LHCN-M2 (cell line): ENCODE measurements at regions not wholly inside any gene's neighbourhood (a gene's known extent, or its start where the extent isn't known, plus 50 kb on each side); places are given as distances from the start of the nearest gene placed in this dataset.
"Not testable (repeated sequence)": the region's sequence is repeated elsewhere in the genome, so short reads cannot be mapped to it uniquely, and the experiment has no call there.

Experiments used
- DNase-seq: peaks from one replicate; pipeline ENCODE4 v3.0.0-alpha.2; 2012; ENCODE audit warnings: low read depth

GRCh38 chr4:53959343-53960120, 104.9 kb downstream of the CHIC2 start:
- no peak for DNase-seq

GRCh38 chr4:53956454-53956853, 108.0 kb downstream of the CHIC2 start:
- no peak for DNase-seq

DNA sequence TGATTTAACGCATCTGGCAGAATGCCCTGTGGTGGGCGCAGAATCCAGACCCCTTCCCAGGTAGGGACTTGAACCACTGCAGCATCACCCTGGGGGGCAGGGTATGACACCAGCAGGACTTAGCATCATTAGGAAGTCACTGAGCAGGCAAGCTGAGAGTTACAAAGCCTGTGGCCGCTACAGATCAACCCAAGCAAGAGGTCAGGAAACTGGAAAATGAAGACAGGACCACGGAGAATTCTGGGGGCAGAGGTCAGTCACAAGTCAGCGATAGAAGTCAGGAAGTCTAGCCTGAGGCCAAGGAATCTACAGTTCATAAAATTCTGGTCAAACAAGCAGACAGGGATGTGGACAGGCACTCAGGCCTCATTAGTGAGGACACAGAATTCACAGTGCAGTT, 108.4 kb downstream of the CHIC2 start:
- DNase-seq = no peak

DNA sequence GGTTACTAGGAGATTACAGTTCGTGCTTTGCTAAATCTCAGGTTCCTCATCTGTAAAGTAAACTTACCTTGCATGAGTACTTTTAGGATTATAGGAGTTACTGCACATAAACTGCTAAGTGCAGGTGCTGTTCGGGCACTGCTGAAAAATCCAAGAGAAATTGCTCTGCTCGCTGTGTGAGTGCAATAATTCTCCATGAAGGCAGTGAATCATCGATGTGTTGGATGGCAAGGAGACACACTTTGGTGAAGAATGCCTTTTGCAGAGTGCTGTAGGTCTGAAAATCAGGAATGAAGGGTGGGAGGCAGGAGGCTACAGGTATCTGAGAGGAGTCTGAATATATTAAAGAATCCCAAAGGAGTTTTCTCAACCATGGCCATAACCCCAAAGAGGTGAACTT, 113.0 kb downstream of the CHIC2 start:
- no peak for DNase-seq

DNA sequence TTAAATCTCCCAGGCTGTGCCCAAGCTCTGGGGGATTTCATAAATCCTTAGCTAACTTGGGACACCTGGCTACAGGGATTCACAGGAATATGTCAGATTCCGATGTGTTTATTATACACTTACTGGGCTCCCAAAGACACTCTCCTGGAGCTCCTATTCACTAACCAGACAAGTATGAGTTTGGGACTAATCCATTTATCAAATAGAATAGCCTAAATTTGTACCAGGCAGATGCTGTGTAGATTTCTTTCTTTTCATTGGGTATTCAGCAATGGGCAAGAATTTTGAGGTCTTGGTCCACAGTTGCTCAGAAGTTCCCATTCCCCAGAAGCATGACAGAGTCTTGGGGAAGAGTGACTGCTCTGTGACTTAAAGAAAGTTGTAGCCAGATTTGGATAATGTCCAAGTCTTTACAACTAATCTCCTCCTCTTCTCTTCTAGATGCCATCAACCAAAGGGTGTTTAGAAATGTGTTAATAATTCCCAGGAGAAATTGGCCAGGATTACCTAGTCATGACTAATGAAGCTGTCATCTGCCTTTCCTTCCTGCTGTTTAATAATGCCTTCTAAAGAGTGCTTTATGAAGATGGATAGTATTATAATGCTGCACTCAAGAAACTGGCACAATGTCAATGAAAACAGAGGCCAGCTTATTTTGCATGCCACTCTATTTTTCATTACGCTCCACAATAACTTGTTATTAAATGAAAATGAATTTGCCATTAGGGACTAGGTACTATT, 120.9 kb downstream of the CHIC2 start:
- peak; percentile 94 for DNase-seq

- no peak for DNase-seq
Measured at GRCh38 chr4:53942712-53943111, 121.7 kb downstream of the CHIC2 start.

DNA sequence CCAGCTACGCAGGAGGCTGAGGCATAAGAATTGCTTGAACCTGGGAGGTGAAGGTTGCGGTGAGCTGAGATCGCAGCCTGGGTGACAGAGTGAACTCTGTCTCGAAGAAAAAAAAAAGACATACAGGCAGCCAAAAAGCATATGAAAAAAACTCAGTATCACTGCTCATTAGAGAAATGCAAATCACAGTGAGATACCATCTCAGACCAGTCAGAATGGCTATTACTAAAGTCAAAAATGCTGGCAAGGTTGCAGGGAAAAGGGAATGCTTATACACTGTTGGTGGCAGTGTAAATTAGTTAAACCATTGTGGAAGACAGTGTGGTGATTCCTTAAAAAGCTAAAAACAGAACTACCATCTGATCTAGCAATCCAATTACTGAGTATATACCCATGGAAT, 123.1 kb downstream of the CHIC2 start:
- DNase-seq = no peak

DNA sequence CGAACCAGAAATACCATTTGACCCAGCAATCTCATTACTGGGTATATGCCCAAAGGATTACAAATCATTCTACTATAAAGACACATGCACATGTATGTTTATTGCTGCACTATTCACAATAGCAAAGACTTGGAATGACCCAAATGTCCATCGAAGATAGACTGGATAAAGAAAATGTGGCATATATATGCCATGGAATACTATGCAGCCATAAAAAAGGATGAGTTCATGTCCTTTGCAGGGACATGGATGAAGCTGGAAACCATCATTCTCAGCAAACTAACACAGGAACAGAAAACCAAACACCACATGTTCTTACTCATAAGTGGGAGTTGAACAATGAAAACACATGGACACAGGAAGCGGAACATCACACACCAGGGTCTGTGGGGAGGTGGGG, 124.5 kb downstream of the CHIC2 start:
- DNase-seq = not testable (repeated sequence)

GRCh38 chr4:53937918-53938317, 126.5 kb downstream of the CHIC2 start:
- DNase-seq = no peak

- no peak for DNase-seq
Measured at GRCh38 chr4:53937327-53937726, 127.1 kb downstream of the CHIC2 start.

DNA sequence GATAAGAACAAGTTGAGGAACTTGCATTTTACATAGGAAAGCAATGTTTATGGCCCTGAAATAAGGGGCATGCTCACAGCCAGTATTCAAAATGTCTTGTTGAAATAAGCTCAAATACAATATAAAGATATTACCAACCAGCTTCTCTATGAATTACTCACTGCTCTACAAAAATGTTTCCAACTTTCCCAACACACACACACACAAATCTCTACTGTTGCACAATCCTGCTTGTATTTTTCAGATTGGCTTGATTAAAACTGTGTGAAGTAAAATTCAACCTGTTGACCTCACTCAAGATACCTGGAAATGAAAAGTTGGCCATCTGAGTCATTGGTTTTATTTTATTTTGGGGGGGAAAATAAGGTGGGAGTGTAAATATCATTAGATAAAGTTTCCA, 128.6 kb downstream of the CHIC2 start:
- DNase-seq = peak; percentile 48

- DNase-seq = peak; percentile 44
Measured at GRCh38 chr4:53932796-53933610, 131.4 kb downstream of the CHIC2 start.

- DNase-seq = no peak
Measured at GRCh38 chr4:53931461-53931961, 132.9 kb downstream of the CHIC2 start.

GRCh38 chr4:53929955-53930798, 134.2 kb downstream of the CHIC2 start:
- DNase-seq = peak; percentile 92

- DNase-seq = no peak
Measured at GRCh38 chr4:53929311-53929710, 135.1 kb downstream of the CHIC2 start.

GRCh38 chr4:53928825-53929224, 135.6 kb downstream of the CHIC2 start:
- DNase-seq = peak; percentile 59

DNA sequence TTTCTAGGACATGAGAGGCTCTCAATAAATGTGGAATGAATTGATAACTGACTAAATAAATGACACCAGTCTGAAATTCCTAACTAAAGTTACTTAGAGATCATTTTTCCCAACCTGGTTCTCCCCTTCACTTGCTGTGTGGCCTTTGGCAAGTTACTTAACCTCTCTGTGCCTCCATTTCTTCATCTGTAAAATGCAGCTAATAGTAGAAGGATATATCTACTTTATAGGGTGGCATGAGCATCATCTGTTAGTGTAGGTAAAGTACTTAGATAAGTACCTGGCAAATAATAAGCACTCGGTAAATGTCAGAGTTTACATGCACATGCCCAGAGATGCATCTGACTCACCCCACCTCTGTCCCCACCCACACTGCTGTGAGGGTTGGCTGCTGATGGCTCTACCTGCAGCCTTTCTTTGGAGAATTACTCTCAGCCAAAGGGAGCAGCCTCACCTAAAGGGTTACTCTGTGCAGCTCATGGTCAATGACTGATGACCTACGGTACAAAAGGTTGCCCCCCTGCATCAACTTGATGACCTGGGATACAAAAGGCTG, 139.3 kb downstream of the CHIC2 start:
- no peak for DNase-seq

DNA sequence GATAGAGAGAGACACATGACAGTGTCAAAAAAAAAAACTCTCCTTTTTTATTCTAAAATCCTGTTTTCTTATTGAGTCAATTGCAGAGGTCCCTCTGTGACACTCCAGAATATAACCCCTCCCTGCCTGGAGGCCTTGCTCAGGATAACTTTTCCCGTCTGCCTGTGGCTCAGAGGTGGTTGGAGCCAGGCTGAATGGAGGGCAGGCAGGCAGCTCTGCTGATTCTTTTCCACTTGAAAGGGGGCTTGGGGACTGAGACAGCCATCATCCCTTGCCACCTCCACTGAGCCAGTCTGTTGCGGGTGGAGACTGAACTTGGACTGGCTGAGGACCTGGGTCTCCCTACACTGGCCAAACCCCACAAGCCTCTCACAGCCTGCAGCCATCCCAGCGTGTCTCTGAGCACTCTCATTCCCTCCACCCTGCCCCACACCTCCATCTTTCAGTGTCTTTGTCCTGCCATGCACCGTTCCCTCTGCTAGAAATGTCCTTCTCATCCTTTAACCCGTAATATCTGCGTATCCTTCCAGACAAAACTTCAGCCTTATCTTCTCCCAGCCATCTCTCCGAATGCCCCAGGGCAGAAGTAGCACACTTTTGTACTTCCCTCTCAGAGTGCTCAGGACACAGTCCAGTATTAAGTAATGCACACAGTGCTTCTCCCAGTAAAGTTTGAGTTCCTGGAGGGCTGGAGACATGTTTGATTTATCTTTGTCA, 139.9 kb downstream of the CHIC2 start:
- no peak for DNase-seq

GRCh38 chr4:53923921-53924320, 140.5 kb downstream of the CHIC2 start:
- DNase-seq = no peak

DNA sequence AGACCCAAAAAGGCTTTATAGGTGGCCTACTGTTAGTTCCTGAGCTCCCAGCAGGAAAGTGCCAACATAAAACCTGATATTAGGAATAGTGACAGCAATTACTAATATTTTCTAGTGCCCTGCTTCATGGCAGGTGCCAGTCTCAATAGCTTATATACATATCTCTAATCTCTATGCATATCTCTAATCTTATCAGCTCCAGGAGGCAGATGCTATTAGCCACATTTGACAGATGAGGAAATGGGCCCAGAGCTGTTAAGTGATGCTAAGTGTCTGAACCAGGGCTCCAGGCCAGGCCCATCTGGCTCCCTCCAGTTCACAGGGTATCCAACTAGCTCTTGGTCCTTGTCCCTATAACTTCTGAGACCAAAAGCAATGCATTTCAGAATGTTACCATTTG, 142.5 kb downstream of the CHIC2 start:
- DNase-seq = no peak
